PC-3 (cell line): ENCODE measurements at regions not wholly inside any gene's neighbourhood (a gene's known extent, or its start where the extent isn't known, plus 50 kb on each side); places are given as distances from the start of the nearest gene placed in this dataset.

Experiments
- ATAC-seq: fragments of 200-7000 bp; cut with Tn5 transposase; 2 replicates; pipeline ENCODE4 v1.9.1; 2020; ENCODE audit warnings: mild to moderate bottlenecking, moderate library complexity
- BruUV-seq: library from RNA; stranded (reverse); fragments of 400-500 nt; replicated peaks from 2 replicates; lab custom pipeline; 2021; lab: Mats Ljungman, UMichigan
- CTCF ChIA-PET: fragments of 300-600 bp; sonication (Branson Sonifier 250); formaldehyde crosslinking; loops from one replicate; lab custom pipeline; 2022; ENCODE audit warnings: antibody characterized with exemption; lab: Charles Lee
- POLR2A ChIA-PET: fragments of 300-600 bp; sonication (Branson Sonifier 250); formaldehyde crosslinking; loops from one replicate; lab custom pipeline; 2022; ENCODE audit warnings: antibody characterized with exemption; ENCODE audit not compliant: unreplicated experiment; lab: Charles Lee
- DNase-seq: peaks from one replicate; pipeline ENCODE4 v3.0.0-alpha.2; 2015
- H2AFZ ChIP-seq: fragments of 300-600 bp; sonication (generic); 2 replicates; pipeline ENCODE4 v1.6.0; 2016; ENCODE audit warnings: antibody characterized with exemption, low read length
- H3F3A ChIP-seq: fragments of 300-600 bp; sonication (generic); one replicate; pipeline ENCODE4 v1.6.0; 2017; ENCODE audit warnings: antibody characterized with exemption, low read length, control low read depth, mild to moderate bottlenecking; ENCODE audit not compliant: unreplicated experiment
- H3K27ac ChIP-seq: fragments of 300-600 bp; sonication (generic); 2 replicates; pipeline ENCODE4 v1.5.1; 2016; ENCODE audit warnings: mild to moderate bottlenecking, low read length
- H3K27me3 ChIP-seq: fragments of 300-600 bp; sonication (generic); 2 replicates; pipeline ENCODE4 v1.6.1; 2016; ENCODE audit warnings: low read length, mixed read lengths
- H3K36me3 ChIP-seq: fragments of 300-600 bp; sonication (generic); 2 replicates; pipeline ENCODE4 v1.6.1; 2016; ENCODE audit warnings: low read depth, mixed run types, low read length, mixed read lengths
- H3K4me1 ChIP-seq: fragments of 300-600 bp; sonication (generic); 2 replicates; pipeline ENCODE4 v1.5.1; 2016; ENCODE audit warnings: low read length; ENCODE audit not compliant: insufficient read depth
- H3K4me2 ChIP-seq: fragments of 300-600 bp; sonication (generic); 2 replicates; pipeline ENCODE4 v1.6.0; 2016; ENCODE audit warnings: low read length
- H3K4me3 ChIP-seq: fragments of 300-600 bp; sonication (generic); 2 replicates; pipeline ENCODE4 v1.5.1; 2016; ENCODE audit warnings: mild to moderate bottlenecking, low read length, mixed read lengths
- H3K79me2 ChIP-seq: fragments of 300-600 bp; sonication (generic); 2 replicates; pipeline ENCODE4 v1.6.1; 2017; ENCODE audit warnings: low read length, mixed read lengths
- H3K9ac ChIP-seq: fragments of 300-600 bp; sonication (generic); 2 replicates; pipeline ENCODE4 v1.6.0; 2016; ENCODE audit warnings: mild to moderate bottlenecking, low read length
- H3K9me2 ChIP-seq: fragments of 300-600 bp; sonication (generic); replicated peaks from 2 replicates; pipeline ENCODE4 v1.6.1; 2016; ENCODE audit warnings: mixed run types, low read length, mixed read lengths
- H3K9me3 ChIP-seq: fragments of 300-600 bp; sonication (generic); 2 replicates; pipeline ENCODE4 v1.6.1; 2016; ENCODE audit warnings: low read length, mixed read lengths
- H4K20me1 ChIP-seq: fragments of 300-600 bp; sonication (generic); 2 replicates; pipeline ENCODE4 v1.6.1; 2016; ENCODE audit warnings: low read length, mixed read lengths
- CTCF ChIP-seq: fragments of 300-600 bp; sonication (generic); conservative IDR thresholded peaks from 2 replicates; pipeline ENCODE4 v1.5.1; 2017; ENCODE audit warnings: antibody characterized with exemption, low read depth, mild to moderate bottlenecking, low read length
- EZH2 ChIP-seq: fragments of 300-600 bp; sonication (generic); IDR thresholded peaks from one replicate; pipeline ENCODE4 v1.6.1; 2017; ENCODE audit warnings: antibody characterized with exemption, mild to moderate bottlenecking, low read length; ENCODE audit not compliant: unreplicated experiment
- EZH2phosphoT487 ChIP-seq: fragments of 300-600 bp; sonication (generic); IDR thresholded peaks from 2 replicates; pipeline ENCODE4 v1.6.1; 2018; ENCODE audit warnings: mild to moderate bottlenecking, antibody characterized with exemption, low read length, borderline replicate concordance
- intact Hi-C: fragments of 100-400 bp; cut with micrococcal nuclease; formaldehyde crosslinking; loops from 2 replicates; pipeline ENCODE4 v1.9.0; 2023

- no TSS peak for BruUV-seq
- Histone ChIP-seq H3K9me3 (no peaks in the 10 kb centered on the region), H3K4me2 (no peak overlapping the region), H2AFZ (no peak overlapping the region), H3K36me3 (no peaks in the 10 kb centered on the region), H3K4me1 (no peaks in the 10 kb centered on the region), H3K27ac (no peak overlapping the region), H3K27me3 (no peaks in the 10 kb centered on the region), H3K4me3 (no peak overlapping the region), H3K9me2 (no peaks in the 10 kb centered on the region), H3K9ac (no peak overlapping the region), H4K20me1 (no peaks in the 10 kb centered on the region), H3K79me2 (no peaks in the 10 kb centered on the region), H3F3A (no peaks in the 10 kb centered on the region)
- TF ChIP-seq CTCF, result no peak
- ChIA-PET CTCF (no interaction called here), POLR2A (no interaction called here)
- DNase-seq, result no peak
- intact Hi-C loops, result no loop called here
- ATAC-seq, result no peak
Observed at GRCh38 chr4:176504118-176504517, 184.4 kb downstream of the SPCS3 start.

- H3K4me3 ChIP-seq, result no peak overlapping the region
- CTCF ChIA-PET, result no interaction called here
- no peak overlapping the region for H2AFZ ChIP-seq
- no peaks in the 10 kb centered on the region for H4K20me1 ChIP-seq
- no peaks in the 10 kb centered on the region for H3F3A ChIP-seq
- no peaks in the 10 kb centered on the region for H3K27me3 ChIP-seq
- no peaks in the 10 kb centered on the region for H3K36me3 ChIP-seq
- no peak overlapping the region for H3K4me2 ChIP-seq
- no peaks in the 10 kb centered on the region for H3K4me1 ChIP-seq
- intact Hi-C loops, result no loop called here
- no peak for DNase-seq
- H3K27ac ChIP-seq, result no peak overlapping the region
- no peaks in the 10 kb centered on the region for H3K79me2 ChIP-seq
- no peak for TF ChIP-seq EZH2phosphoT487
- POLR2A ChIA-PET, result no interaction called here
- BruUV-seq, result no TSS peak
- no peak overlapping the region for H3K9ac ChIP-seq
- no peak for ATAC-seq
- H3K9me3 ChIP-seq, result no peaks in the 10 kb centered on the region
- no peaks in the 10 kb centered on the region for H3K9me2 ChIP-seq
Observed at GRCh38 chr4:176507845-176508533, 188.2 kb downstream of the SPCS3 start.

GRCh38 chr4:176508780-176509331 is 189.1 kb downstream of the SPCS3 start:
- POLR2A ChIA-PET, result no interaction called here
- BruUV-seq, result no TSS peak
- CTCF ChIA-PET, result no interaction called here

More at GRCh38 chr4:176508780-176509331, 189.1 kb downstream of the SPCS3 start:
- H3K9me3 ChIP-seq, result no peaks in the 10 kb centered on the region
- no peak overlapping the region for H3K27ac ChIP-seq
- H3K79me2 ChIP-seq, result no peaks in the 10 kb centered on the region
- H4K20me1 ChIP-seq, result no peaks in the 10 kb centered on the region
- DNase-seq (no peak), ATAC-seq (no peak)
- H2AFZ ChIP-seq, result no peak overlapping the region
- H3K27me3 ChIP-seq, result no peaks in the 10 kb centered on the region
- no peaks in the 10 kb centered on the region for H3K9me2 ChIP-seq
- no peaks in the 10 kb centered on the region for H3F3A ChIP-seq
- no peak overlapping the region for H3K9ac ChIP-seq
- H3K4me2 ChIP-seq, result no peak overlapping the region
- H3K4me1 ChIP-seq, result no peaks in the 10 kb centered on the region
- no peak overlapping the region for H3K4me3 ChIP-seq
- H3K36me3 ChIP-seq, result no peaks in the 10 kb centered on the region
- TF ChIP-seq CTCF (no peak), EZH2 (no peak), EZH2phosphoT487 (no peak)
- intact Hi-C loops, result no loop called here
